PC-3 (cell line): ENCODE measurements at regions not wholly inside any gene's neighbourhood (a gene's known extent, or its start where the extent isn't known, plus 50 kb on each side); places are given as distances from the start of the nearest gene placed in this dataset.
"Not testable (repeated sequence)": the region's sequence is repeated elsewhere in the genome, so short reads cannot be mapped to it uniquely, and the experiment has no call there.

ENCODE experiments used
- ATAC-seq: fragments of 200-7000 bp; cut with Tn5 transposase; 2 replicates; pipeline ENCODE4 v1.9.1; 2020; ENCODE audit warnings: mild to moderate bottlenecking, moderate library complexity
- BruUV-seq: library from RNA; stranded (reverse); fragments of 400-500 nt; replicated peaks from 2 replicates; lab custom pipeline; 2021; lab: Mats Ljungman, UMichigan
- CTCF ChIA-PET: fragments of 300-600 bp; sonication (Branson Sonifier 250); formaldehyde crosslinking; loops from one replicate; lab custom pipeline; 2022; ENCODE audit warnings: antibody characterized with exemption; lab: Charles Lee
- POLR2A ChIA-PET: fragments of 300-600 bp; sonication (Branson Sonifier 250); formaldehyde crosslinking; loops from one replicate; lab custom pipeline; 2022; ENCODE audit warnings: antibody characterized with exemption; ENCODE audit not compliant: unreplicated experiment; lab: Charles Lee
- DNase-seq: peaks from one replicate; pipeline ENCODE4 v3.0.0-alpha.2; 2015
- H2AFZ ChIP-seq: fragments of 300-600 bp; sonication (generic); 2 replicates; pipeline ENCODE4 v1.6.0; 2016; ENCODE audit warnings: antibody characterized with exemption, low read length
- H3F3A ChIP-seq: fragments of 300-600 bp; sonication (generic); one replicate; pipeline ENCODE4 v1.6.0; 2017; ENCODE audit warnings: antibody characterized with exemption, low read length, control low read depth, mild to moderate bottlenecking; ENCODE audit not compliant: unreplicated experiment
- H3K27ac ChIP-seq: fragments of 300-600 bp; sonication (generic); 2 replicates; pipeline ENCODE4 v1.5.1; 2016; ENCODE audit warnings: mild to moderate bottlenecking, low read length
- H3K27me3 ChIP-seq: fragments of 300-600 bp; sonication (generic); 2 replicates; pipeline ENCODE4 v1.6.1; 2016; ENCODE audit warnings: low read length, mixed read lengths
- H3K36me3 ChIP-seq: fragments of 300-600 bp; sonication (generic); 2 replicates; pipeline ENCODE4 v1.6.1; 2016; ENCODE audit warnings: low read depth, mixed run types, low read length, mixed read lengths
- H3K4me1 ChIP-seq: fragments of 300-600 bp; sonication (generic); 2 replicates; pipeline ENCODE4 v1.5.1; 2016; ENCODE audit warnings: low read length; ENCODE audit not compliant: insufficient read depth
- H3K4me2 ChIP-seq: fragments of 300-600 bp; sonication (generic); 2 replicates; pipeline ENCODE4 v1.6.0; 2016; ENCODE audit warnings: low read length
- H3K4me3 ChIP-seq: fragments of 300-600 bp; sonication (generic); 2 replicates; pipeline ENCODE4 v1.5.1; 2016; ENCODE audit warnings: mild to moderate bottlenecking, low read length, mixed read lengths
- H3K79me2 ChIP-seq: fragments of 300-600 bp; sonication (generic); 2 replicates; pipeline ENCODE4 v1.6.1; 2017; ENCODE audit warnings: low read length, mixed read lengths
- H3K9ac ChIP-seq: fragments of 300-600 bp; sonication (generic); 2 replicates; pipeline ENCODE4 v1.6.0; 2016; ENCODE audit warnings: mild to moderate bottlenecking, low read length
- H3K9me2 ChIP-seq: fragments of 300-600 bp; sonication (generic); replicated peaks from 2 replicates; pipeline ENCODE4 v1.6.1; 2016; ENCODE audit warnings: mixed run types, low read length, mixed read lengths
- H3K9me3 ChIP-seq: fragments of 300-600 bp; sonication (generic); 2 replicates; pipeline ENCODE4 v1.6.1; 2016; ENCODE audit warnings: low read length, mixed read lengths
- H4K20me1 ChIP-seq: fragments of 300-600 bp; sonication (generic); 2 replicates; pipeline ENCODE4 v1.6.1; 2016; ENCODE audit warnings: low read length, mixed read lengths
- CTCF ChIP-seq: fragments of 300-600 bp; sonication (generic); conservative IDR thresholded peaks from 2 replicates; pipeline ENCODE4 v1.5.1; 2017; ENCODE audit warnings: antibody characterized with exemption, low read depth, mild to moderate bottlenecking, low read length
- EZH2 ChIP-seq: fragments of 300-600 bp; sonication (generic); IDR thresholded peaks from one replicate; pipeline ENCODE4 v1.6.1; 2017; ENCODE audit warnings: antibody characterized with exemption, mild to moderate bottlenecking, low read length; ENCODE audit not compliant: unreplicated experiment
- EZH2phosphoT487 ChIP-seq: fragments of 300-600 bp; sonication (generic); IDR thresholded peaks from 2 replicates; pipeline ENCODE4 v1.6.1; 2018; ENCODE audit warnings: mild to moderate bottlenecking, antibody characterized with exemption, low read length, borderline replicate concordance
- intact Hi-C: fragments of 100-400 bp; cut with micrococcal nuclease; formaldehyde crosslinking; loops from 2 replicates; pipeline ENCODE4 v1.9.0; 2023

- H3K9me3 ChIP-seq: peaks cover 9% of the 10 kb centered on the region; the same call in 1 of the 2 replicates
- H4K20me1 ChIP-seq: no peaks in the 10 kb centered on the region
- no peak overlapping the region for H3K9ac ChIP-seq
- no TSS peak for BruUV-seq
- no peak overlapping the region for H3K27ac ChIP-seq
- no peak overlapping the region for H3K4me2 ChIP-seq
- intact Hi-C loops: no loop called here
- no peaks in the 10 kb centered on the region for H3F3A ChIP-seq
- no peaks in the 10 kb centered on the region for H3K36me3 ChIP-seq
- no peak overlapping the region for H3K4me3 ChIP-seq
- no peaks in the 10 kb centered on the region for H3K27me3 ChIP-seq
- no peaks in the 10 kb centered on the region for H3K4me1 ChIP-seq
- ChIA-PET POLR2A (no interaction called here), CTCF (no interaction called here)
- no peaks in the 10 kb centered on the region for H3K9me2 ChIP-seq
- no peaks in the 10 kb centered on the region for H3K79me2 ChIP-seq
- H2AFZ ChIP-seq: no peak overlapping the region
- ATAC-seq (no peak), DNase-seq (no peak)
- TF ChIP-seq EZH2phosphoT487 (no peak), EZH2 (no peak), CTCF (no peak)
Measured at GRCh38 chr14:86766469-86766868, 1226.5 kb downstream of the GALC start.

DNA sequence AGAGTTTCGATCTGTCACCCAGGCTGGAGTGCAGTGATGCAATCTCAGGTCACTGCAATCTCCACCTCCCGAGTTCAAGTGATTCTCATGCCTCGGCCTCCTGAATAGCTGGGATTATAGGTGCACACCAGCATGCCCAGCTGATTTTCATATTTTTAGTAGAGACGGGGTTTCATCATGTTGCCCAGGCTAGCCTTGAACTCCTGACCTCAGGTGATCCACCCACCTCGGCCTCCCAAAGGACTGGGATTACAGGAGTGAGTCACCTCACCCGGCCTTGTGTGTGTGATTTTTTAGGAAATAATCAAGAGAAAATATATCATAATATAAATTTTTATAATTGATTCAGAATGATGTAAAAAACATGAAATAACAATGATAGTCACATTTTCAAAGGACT is 1231.4 kb downstream of the GALC start:
- ATAC-seq (no peak), DNase-seq (no peak)
- ChIA-PET CTCF (no interaction called here), POLR2A (no interaction called here)
- Histone ChIP-seq H3F3A (no peaks in the 10 kb centered on the region), H3K9me2 (no peaks in the 10 kb centered on the region), H3K36me3 (no peaks in the 10 kb centered on the region), H2AFZ (no peak overlapping the region), H3K9me3 (peaks cover 9% of the 10 kb centered on the region; the same call in 1 of the 2 replicates), H4K20me1 (no peaks in the 10 kb centered on the region), H3K27ac (no peak overlapping the region), H3K79me2 (no peaks in the 10 kb centered on the region), H3K4me1 (no peaks in the 10 kb centered on the region), H3K4me3 (no peak overlapping the region), H3K9ac (no peak overlapping the region), H3K4me2 (no peak overlapping the region), H3K27me3 (no peaks in the 10 kb centered on the region)
- no TSS peak for BruUV-seq
- TF ChIP-seq EZH2 (no peak), EZH2phosphoT487 (no peak)
- intact Hi-C loops: no loop called here

DNA sequence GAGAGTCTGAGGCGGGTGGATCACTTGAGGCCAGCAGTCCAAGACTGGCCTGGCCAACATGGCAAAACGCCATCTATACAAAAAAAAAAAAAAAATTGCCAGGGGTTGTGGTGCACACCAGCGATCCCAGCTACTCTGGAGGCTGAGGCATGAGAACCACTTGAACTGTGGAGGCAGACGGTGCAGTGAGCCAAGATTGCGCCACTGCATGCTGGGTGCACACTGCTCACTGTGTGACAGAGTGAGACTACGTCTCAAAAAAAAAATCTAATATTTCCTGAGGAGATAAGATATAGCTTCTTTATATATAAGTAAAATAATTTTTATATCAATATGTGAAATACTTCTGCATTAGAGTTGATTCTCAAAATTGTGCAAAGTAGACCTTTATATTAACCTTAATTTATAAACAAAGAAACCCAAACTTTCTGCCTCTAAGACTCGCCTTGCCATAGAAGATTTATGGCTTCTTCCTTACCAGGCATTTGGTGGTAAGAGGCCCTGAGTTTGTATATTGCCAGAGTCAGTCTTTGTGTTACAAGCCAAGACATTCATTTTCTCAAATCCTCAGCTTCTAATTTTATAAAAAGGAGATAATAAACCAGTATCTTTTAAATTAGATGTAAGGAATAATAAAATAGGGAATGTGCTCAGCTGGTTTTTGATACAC is 1226.7 kb downstream of the FLRT2 start:
- H2AFZ ChIP-seq: no peak overlapping the region
- no peaks in the 10 kb centered on the region for H3K79me2 ChIP-seq
- ChIA-PET POLR2A (no interaction called here), CTCF (no interaction called here)
- H3K4me1 ChIP-seq: no peaks in the 10 kb centered on the region
- no peaks in the 10 kb centered on the region for H4K20me1 ChIP-seq
- no peak overlapping the region for H3K4me2 ChIP-seq
- H3K9ac ChIP-seq: no peak overlapping the region
- 0 out of 2 replicates have a peak, but pooled peaks cover 2% of the 10 kb centered on the region for H3K9me3 ChIP-seq
- H3K4me3 ChIP-seq: no peak overlapping the region
- H3K27me3 ChIP-seq: no peaks in the 10 kb centered on the region
- no peak for ATAC-seq
- no peaks in the 10 kb centered on the region for H3F3A ChIP-seq
- TF ChIP-seq EZH2 (no peak), CTCF (no peak), EZH2phosphoT487 (no peak)
- no peaks in the 10 kb centered on the region for H3K36me3 ChIP-seq
- intact Hi-C loops: no loop called here
- BruUV-seq: no TSS peak
- H3K9me2 ChIP-seq: no peaks in the 10 kb centered on the region
- no peak for DNase-seq
- H3K27ac ChIP-seq: no peak overlapping the region

DNA sequence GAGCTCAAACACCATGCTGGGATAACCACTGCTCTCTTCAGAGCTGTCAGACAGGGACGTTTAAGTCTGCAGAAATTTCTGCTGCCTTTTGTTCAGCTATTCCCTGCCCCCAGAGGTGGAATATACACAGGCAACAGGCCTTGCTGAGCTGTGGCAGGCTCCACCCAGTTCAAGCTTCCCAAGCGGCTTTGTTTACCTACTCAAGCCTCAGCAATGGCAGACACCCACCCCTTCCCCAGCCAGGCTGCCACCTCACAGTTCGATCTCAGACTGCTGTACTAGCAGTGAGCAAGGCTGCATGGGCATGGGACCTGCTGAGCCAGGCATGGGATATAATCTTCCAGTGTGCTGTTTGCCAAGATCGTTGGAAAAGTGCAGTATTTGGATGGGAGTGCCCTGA is 1220.5 kb downstream of the FLRT2 start:
- H4K20me1 ChIP-seq, H3F3A ChIP-seq, H2AFZ ChIP-seq, H3K27me3 ChIP-seq, POLR2A ChIA-PET, CTCF ChIA-PET, H3K27ac ChIP-seq, BruUV-seq, H3K9me2 ChIP-seq, DNase-seq, H3K4me3 ChIP-seq, ATAC-seq, H3K36me3 ChIP-seq, H3K9me3 ChIP-seq, H3K4me2 ChIP-seq, H3K4me1 ChIP-seq, intact Hi-C loops, H3K79me2 ChIP-seq, H3K9ac ChIP-seq: not testable (repeated sequence)
